Calu3 (cell line): ENCODE measurements at regions not wholly inside any gene's neighbourhood (a gene's known extent, or its start where the extent isn't known, plus 50 kb on each side); places are given as distances from the start of the nearest gene placed in this dataset.
A peak's percentile ranks its signal among the peaks of the same experiment; 100 is the strongest.

Experiments
- BruUV-seq: library from RNA; stranded (reverse); fragments of 400-500 nt; replicated peaks from 2 replicates; lab custom pipeline; 2021; lab: Mats Ljungman, UMichigan
- CTCF ChIA-PET: fragments of 300-600 bp; sonication (Branson Sonifier 250); formaldehyde crosslinking; loops from one replicate; lab custom pipeline; 2022; ENCODE audit warnings: antibody characterized with exemption; lab: Charles Lee
- DNase-seq: peaks from one replicate; pipeline ENCODE4 v3.0.0; 2022
- H3K27ac Mint-ChIP-seq: one replicate; pipeline ENCODE4 v1.8.0; 2022; ENCODE audit warnings: mixed read lengths; ENCODE audit not compliant: unreplicated experiment
- H3K27me3 Mint-ChIP-seq: one replicate; pipeline ENCODE4 v1.8.0; 2022; ENCODE audit warnings: mixed read lengths; ENCODE audit not compliant: unreplicated experiment
- H3K36me3 Mint-ChIP-seq: one replicate; pipeline ENCODE4 v1.8.0; 2022; ENCODE audit warnings: mild to moderate bottlenecking, moderate library complexity, mixed read lengths; ENCODE audit not compliant: insufficient read depth, unreplicated experiment
- H3K4me1 Mint-ChIP-seq: one replicate; pipeline ENCODE4 v1.8.0; 2022; ENCODE audit warnings: mild to moderate bottlenecking, low read depth, mixed read lengths; ENCODE audit not compliant: unreplicated experiment
- H3K4me3 Mint-ChIP-seq: one replicate; pipeline ENCODE4 v1.8.0; 2022; ENCODE audit warnings: mild to moderate bottlenecking, low read depth, moderate library complexity, mixed read lengths; ENCODE audit not compliant: unreplicated experiment
- H3K9me3 Mint-ChIP-seq: one replicate; pipeline ENCODE4 v1.8.0; 2022; ENCODE audit warnings: low read depth, mixed read lengths; ENCODE audit not compliant: unreplicated experiment
- intact Hi-C: fragments of 100-400 bp; cut with micrococcal nuclease; formaldehyde crosslinking; loops from one replicate; pipeline ENCODE4 v1.10.0; 2022; ENCODE audit not compliant: unreplicated experiment
- TF ChIP-seq, protein P1 (sequence below): fragments of 200-600 bp; IDR thresholded peaks from one replicate; pipeline ENCODE4 v1.8.0; 2022; ENCODE audit warnings: antibody characterized with exemption; ENCODE audit not compliant: unreplicated experiment

DNA sequence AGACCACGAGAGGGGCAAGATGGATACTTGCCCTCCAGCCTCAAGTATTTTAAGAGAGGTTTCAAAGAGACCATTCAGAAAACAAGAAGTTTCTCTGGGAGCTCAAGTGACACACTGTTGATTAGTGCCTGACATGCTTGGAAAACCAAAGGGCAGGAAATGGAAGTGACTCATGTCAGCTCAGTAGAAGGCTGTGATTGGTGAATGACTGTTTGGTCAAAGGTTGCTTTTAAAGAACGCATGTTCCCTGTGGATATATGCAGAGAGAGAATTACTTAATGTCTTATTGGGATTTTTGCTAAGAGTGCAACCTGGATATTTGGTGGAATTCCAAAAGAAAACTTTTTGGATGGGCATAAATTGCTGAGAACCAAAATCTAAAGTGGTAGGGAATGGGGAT lies 549.9 kb downstream of the XIRP2 start:
- peak; percentile 8 for DNase-seq
- TF ChIP-seq, protein P1, sequence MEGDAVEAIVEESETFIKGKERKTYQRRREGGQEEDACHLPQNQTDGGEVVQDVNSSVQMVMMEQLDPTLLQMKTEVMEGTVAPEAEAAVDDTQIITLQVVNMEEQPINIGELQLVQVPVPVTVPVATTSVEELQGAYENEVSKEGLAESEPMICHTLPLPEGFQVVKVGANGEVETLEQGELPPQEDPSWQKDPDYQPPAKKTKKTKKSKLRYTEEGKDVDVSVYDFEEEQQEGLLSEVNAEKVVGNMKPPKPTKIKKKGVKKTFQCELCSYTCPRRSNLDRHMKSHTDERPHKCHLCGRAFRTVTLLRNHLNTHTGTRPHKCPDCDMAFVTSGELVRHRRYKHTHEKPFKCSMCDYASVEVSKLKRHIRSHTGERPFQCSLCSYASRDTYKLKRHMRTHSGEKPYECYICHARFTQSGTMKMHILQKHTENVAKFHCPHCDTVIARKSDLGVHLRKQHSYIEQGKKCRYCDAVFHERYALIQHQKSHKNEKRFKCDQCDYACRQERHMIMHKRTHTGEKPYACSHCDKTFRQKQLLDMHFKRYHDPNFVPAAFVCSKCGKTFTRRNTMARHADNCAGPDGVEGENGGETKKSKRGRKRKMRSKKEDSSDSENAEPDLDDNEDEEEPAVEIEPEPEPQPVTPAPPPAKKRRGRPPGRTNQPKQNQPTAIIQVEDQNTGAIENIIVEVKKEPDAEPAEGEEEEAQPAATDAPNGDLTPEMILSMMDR: no peak
- no peaks in the 10 kb centered on the region for H3K9me3 Mint-ChIP-seq
- intact Hi-C loops: no loop called here
- H3K4me1 Mint-ChIP-seq: peaks cover 11% of the 10 kb centered on the region
- peak overlapping the region; percentile 78 for H3K27ac Mint-ChIP-seq
- no peak overlapping the region for H3K4me3 Mint-ChIP-seq
- H3K36me3 Mint-ChIP-seq: peaks cover 4% of the 10 kb centered on the region
- BruUV-seq: no TSS peak
- H3K27me3 Mint-ChIP-seq: no peaks in the 10 kb centered on the region
- CTCF ChIA-PET: interaction anchor here (0.6 to 0.7 kb wide), 2 partner anchors 38 to 456 kb away, joined by 3 to 5 read pairs; no protein-coding TSS in a partner anchor

DNA sequence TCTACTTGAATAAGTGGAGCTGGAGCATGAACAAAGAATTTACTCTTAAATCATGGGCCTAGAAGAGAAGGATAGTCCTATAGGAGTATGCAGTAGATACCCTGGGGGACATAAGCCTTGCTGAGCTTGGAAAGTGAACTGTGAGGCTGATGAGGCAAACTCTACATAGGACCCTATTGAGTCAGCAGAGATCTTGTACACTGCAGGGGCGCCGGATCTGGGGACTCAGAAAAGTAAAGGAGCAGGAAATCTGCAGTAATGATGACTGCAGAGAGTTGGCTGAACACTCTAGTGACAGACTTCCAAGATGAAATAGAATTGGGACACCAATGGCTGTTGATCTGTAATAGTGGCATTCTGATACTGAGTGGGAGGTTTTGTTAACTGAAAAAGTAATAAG lies 543.7 kb downstream of the XIRP2 start:
- Mint-ChIP-seq H3K4me1 (no peaks in the 10 kb centered on the region), H3K27me3 (no peaks in the 10 kb centered on the region), H3K9me3 (no peaks in the 10 kb centered on the region), H3K4me3 (no peak overlapping the region), H3K36me3 (no peaks in the 10 kb centered on the region), H3K27ac (no peak overlapping the region)
- TF ChIP-seq, protein P1: no peak
- no TSS peak for BruUV-seq
- intact Hi-C loops: no loop called here
- CTCF ChIA-PET: no interaction called here
- DNase-seq: no peak

DNA sequence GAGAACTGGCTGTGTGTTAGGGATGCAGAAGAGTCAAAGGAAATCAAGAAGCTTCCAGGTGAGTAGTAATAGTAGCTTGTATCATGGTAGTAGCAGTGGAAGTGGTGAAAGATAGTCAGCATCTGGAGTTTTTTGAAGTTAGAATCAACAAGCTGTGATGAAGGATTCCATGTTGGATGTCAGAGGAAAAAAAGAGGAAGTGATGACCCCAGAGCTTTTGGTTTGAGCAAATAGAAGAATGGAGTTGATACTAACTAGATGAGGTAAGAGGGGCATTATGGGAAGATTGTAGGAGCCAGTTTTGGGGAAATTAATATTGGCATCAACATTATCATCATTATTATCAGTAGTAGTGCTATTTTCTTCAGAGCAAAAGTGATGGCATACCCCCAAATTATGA lies 542.2 kb downstream of the XIRP2 start:
- Mint-ChIP-seq H3K27ac (no peak overlapping the region), H3K27me3 (no peaks in the 10 kb centered on the region), H3K4me1 (no peaks in the 10 kb centered on the region), H3K4me3 (no peak overlapping the region), H3K9me3 (no peaks in the 10 kb centered on the region), H3K36me3 (no peaks in the 10 kb centered on the region)
- no TSS peak for BruUV-seq
- CTCF ChIA-PET: no interaction called here
- no peak for DNase-seq
- TF ChIP-seq, protein P1: no peak
- intact Hi-C loops: no loop called here

DNA sequence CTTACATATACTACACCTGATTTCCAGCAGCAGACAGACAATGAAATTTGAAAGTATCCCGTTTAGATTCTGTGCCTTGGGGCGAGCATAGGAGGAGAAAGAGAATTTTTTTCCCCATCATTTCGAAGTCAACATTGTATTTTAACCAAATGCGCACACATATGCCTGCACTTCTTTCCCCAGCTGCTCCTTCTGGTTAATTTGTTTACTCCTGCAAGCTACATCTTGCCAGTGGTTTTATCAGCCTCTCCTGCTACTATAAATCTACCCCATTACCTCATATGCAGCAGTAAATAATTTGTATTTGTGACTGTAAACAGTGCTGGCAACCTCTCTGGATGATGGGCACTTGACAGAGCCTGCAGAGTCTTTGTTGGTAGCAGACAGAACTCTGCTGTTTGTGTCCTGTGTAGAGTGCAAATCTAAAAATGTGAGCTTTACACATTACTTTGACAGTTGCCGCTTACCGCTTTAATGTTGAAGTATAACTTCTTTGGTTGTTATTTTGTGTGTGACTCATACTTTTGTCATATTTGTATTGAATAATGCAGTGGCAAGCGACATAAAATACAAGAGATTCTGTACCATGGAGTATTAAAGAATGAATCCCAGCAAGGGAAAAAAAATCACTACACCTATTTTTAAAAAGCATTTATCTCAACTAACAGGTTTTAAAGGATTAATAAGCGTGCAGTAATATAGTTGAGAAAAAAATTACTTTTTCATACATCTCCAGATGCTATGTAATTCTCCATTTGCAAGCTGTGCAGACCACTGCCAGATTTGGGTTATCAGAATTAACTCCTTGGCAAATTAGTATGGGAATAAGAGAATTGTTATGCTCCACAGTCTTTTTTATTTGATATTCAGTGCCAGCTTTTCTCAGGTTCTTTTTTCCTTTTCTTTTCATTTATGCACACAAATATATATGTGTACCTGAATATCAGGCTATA lies 536.8 kb downstream of the XIRP2 start:
- no peak for DNase-seq
- Mint-ChIP-seq H3K36me3 (no peaks in the 10 kb centered on the region), H3K4me1 (no peaks in the 10 kb centered on the region), H3K27me3 (no peaks in the 10 kb centered on the region), H3K4me3 (no peak overlapping the region), H3K27ac (no peak overlapping the region), H3K9me3 (no peaks in the 10 kb centered on the region)
- CTCF ChIA-PET: no interaction called here
- no TSS peak for BruUV-seq
- intact Hi-C loops: no loop called here
- TF ChIP-seq, protein P1: no peak
